ENCODE measurements at regions not wholly inside any gene's neighbourhood (a gene's known extent, or its start where the extent isn't known, plus 50 kb on each side); places are given as distances from the start of the nearest gene placed in this dataset.
"Not testable (repeated sequence)": the region's sequence is repeated elsewhere in the genome, so short reads cannot be mapped to it uniquely, and the experiment has no call there.

DNA sequence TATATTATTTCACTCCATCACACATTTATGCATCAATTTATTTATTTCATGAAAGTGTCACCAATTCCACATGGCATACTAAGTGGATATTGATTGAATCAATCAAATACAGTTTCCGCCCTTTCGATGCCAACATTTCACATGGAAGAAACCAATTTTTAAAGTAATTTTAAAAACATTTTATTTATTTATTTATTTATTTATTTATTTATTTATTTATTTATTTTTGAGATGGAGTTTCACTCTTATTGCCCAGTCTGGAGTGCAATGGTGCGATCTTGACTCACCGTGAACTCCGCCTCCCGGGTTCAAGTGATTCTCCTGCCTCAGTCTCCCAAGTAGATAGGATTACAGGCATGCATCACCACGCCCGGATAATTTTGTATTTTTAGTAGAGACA lies 1005.0 kb upstream of the ALCAM start:
- H3K9me3 ChIP-seq (ENCODE audit: control insufficient read depth, low read length); H3K4me3 ChIP-seq (ENCODE audit: extremely low read depth, insufficient read depth, low read length, poor library complexity, severe bottlenecking); H3K4me1 ChIP-seq (ENCODE audit: control insufficient read depth, insufficient read depth, low read length, poor library complexity, severe bottlenecking); H3K36me3 ChIP-seq (ENCODE audit: control insufficient read depth, insufficient read depth, low read length); H3K27ac ChIP-seq (ENCODE audit: low read depth, low read length, severe bottlenecking): not testable (repeated sequence)
- WGBS, 2 experiments (ENCODE audit: insufficient coverage in 2 of 2), result 96% methylated on average over 6 of the region's 8 CpGs; no CpG with 5 or more reads in 1 of the 2 experiments

DNA sequence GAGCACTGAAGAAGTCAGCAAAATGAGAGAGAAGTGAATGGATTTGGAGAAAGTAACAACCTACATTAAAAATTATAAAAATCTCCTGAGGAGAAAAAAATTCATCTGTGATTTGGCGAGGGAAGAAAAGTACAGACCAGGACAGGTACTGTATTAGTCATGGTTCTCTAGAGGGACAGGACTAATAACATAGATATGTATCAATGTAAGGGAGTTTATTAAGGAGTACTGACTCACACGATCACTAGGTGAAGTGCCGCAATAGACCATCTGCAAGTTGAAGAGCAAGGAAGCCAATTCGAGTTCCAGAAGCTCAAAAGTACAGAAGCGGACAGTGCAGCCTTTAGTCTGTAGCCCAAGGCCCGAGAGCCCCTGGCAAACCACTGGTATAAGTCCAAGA lies 1004.4 kb upstream of the ALCAM start:
- H3K4me1 ChIP-seq (ENCODE audit: control insufficient read depth, insufficient read depth, low read length, poor library complexity, severe bottlenecking), result peaks cover 6% of the 10 kb centered on the region
- H3K36me3 ChIP-seq (ENCODE audit: control insufficient read depth, insufficient read depth, low read length), result no peaks in the 10 kb centered on the region
- H3K9me3 ChIP-seq (ENCODE audit: control insufficient read depth, low read length), result no peaks in the 10 kb centered on the region
- no peak overlapping the region for H3K4me3 ChIP-seq (ENCODE audit: extremely low read depth, insufficient read depth, low read length, poor library complexity, severe bottlenecking)
- no peak overlapping the region for H3K27ac ChIP-seq (ENCODE audit: low read depth, low read length, severe bottlenecking)
- WGBS, 2 experiments (ENCODE audit: insufficient coverage in 2 of 2), result 95% methylated on average over 5 to 6 of the region's 6 CpGs

DNA sequence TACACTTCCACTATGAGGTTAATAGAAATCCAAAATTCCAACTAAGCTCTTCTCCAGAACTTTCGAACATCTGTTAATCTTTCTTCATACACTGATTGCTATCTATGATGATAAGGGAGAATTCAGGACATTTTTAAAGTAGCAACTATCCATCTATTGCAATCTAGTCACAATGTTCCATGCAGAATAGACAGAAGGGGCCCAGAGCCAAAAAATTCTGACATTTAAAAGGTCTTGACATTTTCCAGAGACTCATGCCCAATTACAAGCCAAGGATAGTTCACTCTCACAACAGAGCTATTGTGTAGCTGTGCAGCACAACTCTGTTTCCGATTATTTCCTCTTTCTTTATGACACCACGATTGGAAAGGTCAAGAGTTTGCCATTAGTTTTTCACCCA lies 999.7 kb upstream of the ALCAM start:
- 100% methylated on average over 2 of the region's 3 CpGs; no CpG with 5 or more reads in 1 of the 2 experiments for WGBS, 2 experiments (ENCODE audit: insufficient coverage in 2 of 2)
- H3K4me1 ChIP-seq (ENCODE audit: control insufficient read depth, insufficient read depth, low read length, poor library complexity, severe bottlenecking), result no peaks in the 10 kb centered on the region
- no peak overlapping the region for H3K27ac ChIP-seq (ENCODE audit: low read depth, low read length, severe bottlenecking)
- no peaks in the 10 kb centered on the region for H3K9me3 ChIP-seq (ENCODE audit: control insufficient read depth, low read length)
- H3K4me3 ChIP-seq (ENCODE audit: extremely low read depth, insufficient read depth, low read length, poor library complexity, severe bottlenecking), result no peak overlapping the region
- H3K36me3 ChIP-seq (ENCODE audit: control insufficient read depth, insufficient read depth, low read length), result no peaks in the 10 kb centered on the region

DNA sequence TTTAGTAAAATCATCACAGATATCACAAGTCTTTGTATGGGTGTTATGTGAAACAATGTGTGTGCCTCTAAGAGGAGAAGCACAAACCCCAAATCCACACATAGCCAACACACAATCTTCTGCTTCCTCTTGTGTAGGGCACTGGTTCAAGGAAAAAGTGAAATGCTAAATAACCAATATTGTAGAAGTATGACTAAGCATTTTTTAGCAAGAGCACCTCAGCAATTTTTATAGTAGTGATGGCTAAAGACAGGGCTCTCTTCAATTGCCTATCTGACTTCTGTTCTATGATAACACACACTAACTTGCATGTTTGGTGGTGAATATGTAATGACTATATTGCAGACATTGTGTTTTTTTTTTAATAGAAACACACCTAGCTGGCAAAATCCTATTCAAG lies 997.9 kb upstream of the ALCAM start:
- no peak overlapping the region for H3K4me3 ChIP-seq (ENCODE audit: extremely low read depth, insufficient read depth, low read length, poor library complexity, severe bottlenecking)
- H3K9me3 ChIP-seq (ENCODE audit: control insufficient read depth, low read length), result no peaks in the 10 kb centered on the region
- H3K36me3 ChIP-seq (ENCODE audit: control insufficient read depth, insufficient read depth, low read length), result no peaks in the 10 kb centered on the region
- H3K27ac ChIP-seq (ENCODE audit: low read depth, low read length, severe bottlenecking), result no peak overlapping the region
- H3K4me1 ChIP-seq (ENCODE audit: control insufficient read depth, insufficient read depth, low read length, poor library complexity, severe bottlenecking), result no peaks in the 10 kb centered on the region

DNA sequence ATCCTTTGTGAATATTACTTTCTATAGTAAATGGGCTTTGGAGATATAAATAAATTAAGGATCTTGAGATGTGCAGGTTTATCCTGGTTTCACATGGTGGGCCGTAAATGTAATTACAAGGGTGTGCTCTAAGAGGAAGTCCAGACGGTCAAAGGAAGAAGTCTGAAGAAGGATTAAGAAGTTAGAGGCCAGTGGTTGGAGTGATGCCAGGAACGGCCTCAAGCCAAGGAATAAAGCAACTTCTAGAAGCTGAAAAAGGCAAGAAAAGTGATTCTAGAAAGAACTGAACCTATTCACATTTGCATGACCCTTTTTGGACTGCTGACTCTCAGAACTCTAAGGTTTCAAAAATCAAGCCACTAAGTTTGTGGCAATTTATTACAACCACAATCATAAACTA lies 981.3 kb upstream of the ALCAM start:
- 94 to 100% methylated on average over 2 to 3 of the region's 3 CpGs for WGBS, 2 experiments (ENCODE audit: insufficient coverage in 2 of 2)
- Histone ChIP-seq H3K27ac (ENCODE audit: low read depth, low read length, severe bottlenecking) (no peak overlapping the region), H3K4me1 (ENCODE audit: control insufficient read depth, insufficient read depth, low read length, poor library complexity, severe bottlenecking) (no peaks in the 10 kb centered on the region), H3K9me3 (ENCODE audit: control insufficient read depth, low read length) (no peaks in the 10 kb centered on the region), H3K4me3 (ENCODE audit: extremely low read depth, insufficient read depth, low read length, poor library complexity, severe bottlenecking) (no peak overlapping the region), H3K36me3 (ENCODE audit: control insufficient read depth, insufficient read depth, low read length) (no peaks in the 10 kb centered on the region)

DNA sequence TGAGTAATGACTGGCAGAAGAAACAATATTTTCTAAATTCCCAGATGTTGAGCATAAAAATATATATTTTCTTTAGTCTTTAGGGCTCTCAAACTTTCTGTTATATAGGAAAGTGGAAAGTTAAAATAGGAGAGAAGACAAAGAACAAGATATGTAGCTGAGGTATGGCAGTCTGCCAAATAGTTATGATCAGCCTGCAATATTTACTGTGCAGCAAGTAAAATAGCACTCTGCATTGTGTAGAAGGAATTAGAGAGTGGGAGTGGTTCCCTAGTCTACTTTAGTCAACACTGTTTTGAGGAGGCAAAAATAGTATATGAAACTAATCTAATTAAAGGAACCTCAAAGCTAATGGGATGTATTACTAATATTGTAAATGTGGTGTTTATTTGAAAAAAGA lies 978.1 kb upstream of the ALCAM start:
- no peak overlapping the region for H3K4me3 ChIP-seq (ENCODE audit: extremely low read depth, insufficient read depth, low read length, poor library complexity, severe bottlenecking)
- no peaks in the 10 kb centered on the region for H3K36me3 ChIP-seq (ENCODE audit: control insufficient read depth, insufficient read depth, low read length)
- no peak overlapping the region for H3K27ac ChIP-seq (ENCODE audit: low read depth, low read length, severe bottlenecking)
- H3K9me3 ChIP-seq (ENCODE audit: control insufficient read depth, low read length), result no peaks in the 10 kb centered on the region
- no peaks in the 10 kb centered on the region for H3K4me1 ChIP-seq (ENCODE audit: control insufficient read depth, insufficient read depth, low read length, poor library complexity, severe bottlenecking)

DNA sequence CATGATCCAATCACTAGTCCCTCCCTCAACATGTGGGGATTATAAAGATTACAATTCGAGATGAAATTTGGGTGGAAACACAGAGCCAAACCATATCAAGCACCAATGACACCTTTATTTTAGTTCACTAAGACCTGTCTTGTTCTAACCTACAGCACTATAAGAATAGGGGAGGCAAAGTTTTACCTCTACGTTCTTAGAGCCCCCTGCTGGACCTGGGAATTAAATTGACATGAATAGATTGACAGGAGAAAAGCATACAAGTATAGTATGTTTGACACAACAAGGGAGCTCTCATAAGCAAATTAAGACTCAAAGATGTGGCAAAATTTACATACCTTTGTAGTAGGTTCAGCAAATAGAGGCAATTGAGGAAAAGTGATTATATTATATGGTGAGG lies 974.4 kb upstream of the ALCAM start:
- no peaks in the 10 kb centered on the region for H3K9me3 ChIP-seq (ENCODE audit: control insufficient read depth, low read length)
- no peak overlapping the region for H3K4me3 ChIP-seq (ENCODE audit: extremely low read depth, insufficient read depth, low read length, poor library complexity, severe bottlenecking)
- WGBS, 2 experiments (ENCODE audit: insufficient coverage in 2 of 2), result no CpG with 5 or more reads among the region's 2 CpGs
- no peak overlapping the region for H3K27ac ChIP-seq (ENCODE audit: low read depth, low read length, severe bottlenecking)
- no peaks in the 10 kb centered on the region for H3K36me3 ChIP-seq (ENCODE audit: control insufficient read depth, insufficient read depth, low read length)
- H3K4me1 ChIP-seq (ENCODE audit: control insufficient read depth, insufficient read depth, low read length, poor library complexity, severe bottlenecking), result no peaks in the 10 kb centered on the region

DNA sequence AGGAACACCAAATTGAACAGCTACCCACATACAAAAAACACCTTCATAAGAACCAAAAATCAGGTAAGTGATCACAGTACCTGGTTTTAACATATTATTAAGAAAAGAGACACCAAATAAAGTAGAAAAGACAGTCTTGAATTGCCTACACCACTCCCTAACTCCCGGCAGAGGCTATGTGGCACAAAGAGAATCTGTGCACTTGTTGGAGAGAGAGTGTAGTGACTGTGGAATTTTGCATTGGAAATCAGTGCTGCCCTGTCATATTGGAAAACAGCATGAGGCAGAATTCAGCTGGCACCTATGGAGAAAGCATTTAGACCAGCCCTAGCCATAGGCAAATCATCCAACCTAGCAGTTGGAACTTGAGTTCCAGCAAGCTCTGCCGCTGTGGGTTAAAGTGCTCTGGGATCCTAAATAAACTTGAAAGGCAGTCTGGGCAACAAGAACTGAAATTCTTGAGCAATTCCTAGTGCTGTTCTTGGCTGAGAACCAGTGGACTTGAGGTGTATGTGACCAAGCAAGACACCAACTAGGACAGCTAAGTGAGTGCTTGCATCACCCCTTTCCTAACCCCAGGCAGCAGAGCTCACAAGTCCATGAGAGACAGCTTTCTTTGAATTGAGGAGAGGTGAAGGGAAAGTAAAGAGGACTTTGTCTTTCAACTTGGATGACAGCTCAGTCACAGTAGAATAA lies 969.6 kb upstream of the ALCAM start:
- Histone ChIP-seq H3K27ac (ENCODE audit: low read depth, low read length, severe bottlenecking) (no peak overlapping the region), H3K9me3 (ENCODE audit: control insufficient read depth, low read length) (peaks cover 5% of the 10 kb centered on the region), H3K4me3 (ENCODE audit: extremely low read depth, insufficient read depth, low read length, poor library complexity, severe bottlenecking) (no peak overlapping the region), H3K4me1 (ENCODE audit: control insufficient read depth, insufficient read depth, low read length, poor library complexity, severe bottlenecking) (no peaks in the 10 kb centered on the region), H3K36me3 (ENCODE audit: control insufficient read depth, insufficient read depth, low read length) (no peaks in the 10 kb centered on the region)
- 100% methylated on average over 1 of the region's 2 CpGs for WGBS, 2 experiments (ENCODE audit: insufficient coverage in 2 of 2)

DNA sequence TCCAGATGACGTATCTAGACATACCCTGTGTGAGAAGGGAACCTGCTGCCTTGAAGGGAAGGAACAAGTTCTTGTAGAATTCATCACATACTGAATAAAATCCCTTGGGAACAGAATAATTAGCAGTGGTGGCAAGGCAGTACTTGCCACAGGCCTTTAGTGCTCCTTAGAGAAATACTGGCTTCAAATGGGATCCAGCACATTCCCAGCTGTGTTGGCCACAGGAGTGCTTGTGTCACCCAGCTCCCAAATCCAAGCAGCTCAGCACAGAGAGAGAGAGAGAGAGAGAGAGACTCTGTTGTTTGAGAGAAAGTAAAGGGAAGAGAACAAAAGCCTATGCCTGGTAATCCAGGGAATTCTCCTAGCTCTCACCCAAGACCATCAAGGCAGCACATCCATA lies 969.0 kb upstream of the ALCAM start:
- WGBS, 2 experiments (ENCODE audit: insufficient coverage in 2 of 2), result no CpG with 5 or more reads among the region's 1 CpG

DNA sequence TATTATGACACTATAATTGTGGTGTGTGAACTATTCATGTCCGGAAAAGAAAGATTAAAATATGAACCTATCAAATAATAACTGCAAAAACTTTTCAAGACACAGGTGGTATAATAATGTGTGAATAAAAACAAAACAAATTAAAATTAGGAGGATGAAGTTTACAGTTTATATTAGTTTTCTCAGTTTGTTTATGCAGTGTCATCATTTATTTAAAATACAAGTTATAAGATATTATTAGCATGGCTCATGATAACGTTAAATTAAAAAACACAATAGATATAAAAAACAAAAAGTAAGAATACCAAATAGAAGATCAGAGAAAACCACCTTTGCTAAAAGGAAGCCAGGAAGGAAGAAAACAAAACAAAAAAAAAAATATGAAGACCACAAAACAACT lies 963.8 kb upstream of the ALCAM start:
- H3K4me3 ChIP-seq (ENCODE audit: extremely low read depth, insufficient read depth, low read length, poor library complexity, severe bottlenecking), result no peak overlapping the region
- no CpG with 5 or more reads among the region's 2 CpGs for WGBS, 2 experiments (ENCODE audit: insufficient coverage in 2 of 2)
- peaks cover 5% of the 10 kb centered on the region for H3K9me3 ChIP-seq (ENCODE audit: control insufficient read depth, low read length)
- H3K4me1 ChIP-seq (ENCODE audit: control insufficient read depth, insufficient read depth, low read length, poor library complexity, severe bottlenecking), result no peaks in the 10 kb centered on the region
- H3K36me3 ChIP-seq (ENCODE audit: control insufficient read depth, insufficient read depth, low read length), result no peaks in the 10 kb centered on the region
- H3K27ac ChIP-seq (ENCODE audit: low read depth, low read length, severe bottlenecking), result no peak overlapping the region

More for the DNA sequence above, 969.0 kb upstream of the ALCAM start:
- Histone ChIP-seq H3K9me3 (ENCODE audit: control insufficient read depth, low read length) (peaks cover 5% of the 10 kb centered on the region), H3K36me3 (ENCODE audit: control insufficient read depth, insufficient read depth, low read length) (no peaks in the 10 kb centered on the region), H3K27ac (ENCODE audit: low read depth, low read length, severe bottlenecking) (no peak overlapping the region), H3K4me3 (ENCODE audit: extremely low read depth, insufficient read depth, low read length, poor library complexity, severe bottlenecking) (no peak overlapping the region), H3K4me1 (ENCODE audit: control insufficient read depth, insufficient read depth, low read length, poor library complexity, severe bottlenecking) (no peaks in the 10 kb centered on the region)

DNA sequence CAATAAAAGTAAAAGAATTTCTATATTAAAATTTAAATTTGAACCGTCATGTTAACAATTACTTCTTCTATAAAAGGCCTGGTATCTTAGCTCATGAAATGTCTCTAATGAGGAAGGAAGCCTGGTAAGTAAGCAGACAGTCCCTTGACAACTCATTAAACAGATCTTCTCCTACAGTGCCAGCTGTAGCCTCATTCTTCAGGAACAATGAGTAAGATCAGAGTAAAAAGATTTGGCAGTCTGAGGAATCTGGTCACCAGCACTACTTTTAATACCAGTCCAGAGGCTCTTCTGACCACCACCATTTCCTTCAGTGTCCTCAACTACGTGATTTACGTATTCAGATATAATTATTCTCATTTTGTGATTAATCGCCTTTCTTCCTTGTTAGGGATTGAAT lies 955.0 kb upstream of the ALCAM start:
- H3K4me1 ChIP-seq (ENCODE audit: control insufficient read depth, insufficient read depth, low read length, poor library complexity, severe bottlenecking), result no peaks in the 10 kb centered on the region
- no CpG with 5 or more reads among the region's 4 CpGs for WGBS, 2 experiments (ENCODE audit: insufficient coverage in 2 of 2)
- no peaks in the 10 kb centered on the region for H3K9me3 ChIP-seq (ENCODE audit: control insufficient read depth, low read length)
- no peaks in the 10 kb centered on the region for H3K36me3 ChIP-seq (ENCODE audit: control insufficient read depth, insufficient read depth, low read length)
- H3K4me3 ChIP-seq (ENCODE audit: extremely low read depth, insufficient read depth, low read length, poor library complexity, severe bottlenecking), result no peak overlapping the region
- no peak overlapping the region for H3K27ac ChIP-seq (ENCODE audit: low read depth, low read length, severe bottlenecking)
